CD4-positive, alpha-beta T cell treated with Interleukin-4 for 4 hours (primary cell): ENCODE measurements at regions not wholly inside any gene's neighbourhood (a gene's known extent, or its start where the extent isn't known, plus 50 kb on each side); places are given as distances from the start of the nearest gene placed in this dataset.

Source experiments
- DNase-seq: peaks from one replicate; pipeline ENCODE4 v3.0.0-alpha.2; 2020

DNA sequence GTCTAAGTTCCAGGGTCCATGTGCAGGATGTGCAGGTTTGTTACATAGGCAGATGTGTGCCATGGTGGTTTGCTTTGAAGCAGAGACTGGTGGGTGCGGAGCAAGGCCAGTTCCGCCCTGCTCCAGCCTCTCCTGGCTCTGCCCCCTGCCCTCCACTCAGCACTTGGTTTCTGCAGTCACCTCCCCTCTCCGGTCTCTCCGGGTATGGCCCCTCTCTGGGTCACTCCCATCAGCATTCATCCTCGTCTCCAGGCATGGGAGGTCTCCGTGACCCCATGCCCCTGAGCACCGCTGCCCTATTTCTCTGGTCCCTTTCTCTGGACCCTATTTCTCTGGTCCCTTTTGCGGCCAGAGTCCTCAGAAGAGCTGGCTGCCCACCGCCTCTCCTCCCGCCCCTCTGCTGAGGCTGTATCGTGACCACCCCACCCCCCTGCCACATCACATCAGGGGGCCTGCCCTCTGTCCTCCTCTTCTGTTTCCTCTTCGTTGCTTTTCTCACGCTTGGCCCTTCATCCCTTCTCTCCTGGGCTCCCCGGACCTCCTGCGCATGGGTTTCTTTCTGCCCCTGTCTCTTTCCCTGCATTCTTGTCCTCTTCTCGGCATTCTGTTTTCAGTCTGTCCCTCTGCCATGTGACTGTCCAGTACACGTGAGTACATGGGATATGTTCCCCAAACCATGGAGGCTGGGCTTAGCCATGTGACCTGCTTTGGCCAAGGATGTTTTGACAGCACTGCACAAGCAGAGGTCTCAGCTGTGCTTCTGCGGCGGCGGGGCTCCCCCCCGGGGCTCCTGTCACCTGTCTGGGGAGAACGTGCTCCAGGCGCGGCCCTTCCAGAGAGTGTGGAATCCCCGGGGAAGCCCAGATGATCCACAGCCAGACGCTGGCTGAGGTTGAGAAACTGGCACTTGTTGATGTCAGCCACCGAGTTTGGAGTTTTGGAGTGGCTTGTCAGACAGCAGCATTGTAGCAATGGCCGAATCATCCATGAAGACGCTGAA, 54.4 kb upstream of the C1orf174 start:
- DNase-seq, result no peak

GRCh38 chr1:3955196-3955772, 55.2 kb upstream of the C1orf174 start:
- no peak for DNase-seq

DNA sequence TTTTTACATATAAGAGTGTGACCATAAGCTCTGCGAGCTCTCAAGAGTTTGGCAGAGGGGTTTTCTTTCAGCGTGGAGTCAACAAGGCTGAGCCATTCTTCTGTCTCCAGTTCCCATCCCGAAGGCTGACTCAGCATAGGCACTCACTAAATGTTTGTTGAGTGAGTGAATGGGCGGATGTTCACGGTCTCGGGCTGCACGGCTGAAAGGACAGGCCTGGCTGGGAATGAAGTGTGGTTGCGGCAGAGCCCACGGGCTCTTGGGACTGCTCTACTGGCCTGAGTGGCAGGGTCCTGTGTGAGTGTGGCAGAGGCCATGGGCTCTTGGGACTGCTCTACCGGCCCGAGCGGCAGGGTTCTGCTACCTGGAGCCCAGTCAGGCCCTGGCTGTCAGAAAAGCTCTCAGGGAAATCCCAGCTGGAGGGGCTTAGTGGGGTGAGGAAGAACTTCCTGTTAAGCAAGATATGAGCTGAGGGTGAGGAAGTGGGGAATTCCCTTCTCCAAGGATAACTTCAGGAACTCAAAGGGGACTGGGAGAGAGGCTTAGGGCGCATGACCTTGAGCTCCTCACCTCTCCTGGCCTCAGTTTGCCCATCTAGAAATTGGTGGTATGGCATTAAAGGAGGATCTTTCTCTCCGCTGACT, 56.6 kb upstream of the C1orf174 start:
- no peak for DNase-seq

GRCh38 chr1:3959361-3959760, 59.3 kb upstream of the C1orf174 start:
- no peak for DNase-seq

GRCh38 chr1:3963554-3963953, 63.5 kb upstream of the C1orf174 start:
- no peak for DNase-seq

- no peak for DNase-seq
These were observed 65.6 kb upstream of the C1orf174 start for GRCh38 chr1:3965693-3966092.

- DNase-seq, result no peak
These were observed 68.8 kb upstream of the C1orf174 start for GRCh38 chr1:3968851-3969250.

DNA sequence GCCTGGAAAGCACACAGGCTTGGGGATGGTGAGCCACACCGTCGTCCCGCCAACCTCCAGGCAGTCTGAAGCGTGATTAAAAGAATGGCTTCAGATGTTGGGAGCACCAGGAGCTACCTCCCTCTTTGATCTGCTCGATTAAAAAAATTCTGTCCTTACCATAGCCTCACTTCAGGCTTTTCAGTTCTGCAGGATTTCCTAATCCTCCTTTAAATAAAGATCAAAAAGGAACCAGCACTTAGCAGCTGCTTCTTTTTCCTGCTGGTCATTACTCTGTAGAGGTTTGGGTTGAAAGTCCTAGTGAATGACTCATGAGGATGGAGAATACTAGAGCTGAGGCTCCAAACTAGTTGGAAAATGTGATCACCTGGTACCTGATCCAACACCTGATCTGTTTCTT, 71.9 kb upstream of the C1orf174 start:
- DNase-seq, result no peak

DNA sequence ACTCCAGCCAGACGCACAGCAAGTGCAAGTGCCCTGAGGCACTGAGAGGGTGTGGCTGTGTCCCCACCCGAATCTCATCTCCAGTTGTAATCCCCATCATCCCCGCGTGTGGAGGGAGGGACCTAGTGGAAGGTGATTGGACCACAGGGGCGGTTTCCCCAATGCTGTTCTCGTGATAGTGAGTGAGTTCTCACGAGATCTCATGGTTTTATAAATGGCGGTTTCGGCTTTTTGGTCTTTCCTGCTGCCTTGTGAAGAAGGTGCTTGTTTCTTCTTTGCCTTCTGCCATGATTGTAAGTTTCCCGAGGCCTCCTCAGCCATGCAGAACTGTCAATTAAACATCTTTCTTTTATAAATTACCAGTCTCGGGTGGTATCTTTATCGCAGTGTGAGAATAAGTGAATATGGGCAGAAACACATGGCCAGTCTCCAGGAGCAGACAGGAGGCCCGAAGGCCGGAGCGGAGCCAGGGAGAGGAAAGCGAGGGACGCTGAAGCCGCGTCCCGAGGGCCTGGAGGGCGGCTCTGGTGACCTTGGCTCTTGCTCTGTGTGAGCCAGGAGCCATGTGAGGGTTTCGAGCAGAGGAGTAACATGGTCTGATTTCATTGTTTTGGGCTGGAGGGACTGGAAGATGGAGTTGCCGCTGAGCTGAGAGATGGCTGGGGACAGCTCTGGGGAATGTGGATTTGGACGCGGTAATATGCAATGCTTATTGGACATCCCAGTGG, 76.0 kb upstream of the C1orf174 start:
- DNase-seq, result no peak

DNA sequence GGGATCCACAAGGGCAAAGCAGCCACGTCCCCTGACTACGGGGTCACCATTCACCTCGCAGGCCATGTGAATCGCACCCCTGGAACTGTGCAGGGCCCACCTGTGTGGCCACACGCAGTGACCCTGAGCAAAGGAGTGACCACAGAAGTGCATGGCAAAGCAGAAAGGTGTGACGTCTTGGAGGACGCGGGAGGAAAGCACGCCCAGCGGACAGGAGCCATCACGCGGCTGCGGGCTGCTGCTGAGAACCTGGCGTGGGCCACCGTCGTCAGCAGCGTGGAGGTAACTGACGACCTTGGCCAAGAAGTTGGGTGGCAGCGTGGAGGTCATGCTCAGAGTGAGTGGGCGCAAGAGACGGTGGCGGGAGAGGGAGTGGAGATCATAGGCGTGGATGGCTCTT, 76.7 kb upstream of the C1orf174 start:
- no peak for DNase-seq

- no peak for DNase-seq
These were observed 78.3 kb upstream of the C1orf174 start for GRCh38 chr1:3978196-3978989.

GRCh38 chr1:3978990-3979325, 78.9 kb upstream of the C1orf174 start:
- DNase-seq, result no peak

GRCh38 chr1:3981261-3981660, 81.2 kb upstream of the C1orf174 start:
- DNase-seq, result no peak

DNA sequence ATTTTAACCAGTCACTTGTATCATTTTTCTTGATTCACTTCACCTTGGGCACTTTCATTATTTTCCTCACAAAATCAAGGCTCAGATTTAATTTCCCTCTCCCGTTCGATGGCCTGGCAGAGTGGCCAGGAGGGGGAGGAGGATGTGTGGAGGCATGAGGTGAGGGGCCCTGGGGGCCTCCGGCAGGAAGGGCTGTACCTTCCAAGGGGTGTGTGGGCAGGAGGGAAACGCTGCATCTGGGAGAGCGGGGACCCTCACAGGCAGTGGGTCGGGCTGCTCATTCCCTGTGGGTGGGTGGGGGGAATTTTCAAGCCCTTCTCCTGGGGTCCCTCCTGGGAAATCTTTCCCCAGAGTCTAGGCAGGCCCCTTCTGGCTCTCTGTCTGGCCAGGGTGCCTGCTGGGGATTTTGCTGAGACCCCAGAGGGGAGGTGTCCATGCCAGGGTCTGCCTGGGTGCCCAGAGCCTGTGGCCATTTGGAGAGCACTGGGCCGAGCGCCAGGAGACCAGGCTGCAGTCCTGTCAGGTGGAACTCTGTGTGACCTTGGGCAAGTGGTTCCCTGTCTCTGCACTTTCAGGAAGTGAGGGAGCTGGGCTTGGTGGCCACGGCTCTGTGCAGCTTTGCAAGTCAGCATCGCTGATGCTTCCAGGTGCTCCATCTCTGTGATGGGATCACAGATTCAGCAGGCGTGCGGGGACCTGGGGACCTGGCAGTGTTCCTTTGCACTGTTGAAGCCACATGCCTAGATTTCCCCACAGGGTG, 81.9 kb upstream of the C1orf174 start:
- no peak for DNase-seq

DNA sequence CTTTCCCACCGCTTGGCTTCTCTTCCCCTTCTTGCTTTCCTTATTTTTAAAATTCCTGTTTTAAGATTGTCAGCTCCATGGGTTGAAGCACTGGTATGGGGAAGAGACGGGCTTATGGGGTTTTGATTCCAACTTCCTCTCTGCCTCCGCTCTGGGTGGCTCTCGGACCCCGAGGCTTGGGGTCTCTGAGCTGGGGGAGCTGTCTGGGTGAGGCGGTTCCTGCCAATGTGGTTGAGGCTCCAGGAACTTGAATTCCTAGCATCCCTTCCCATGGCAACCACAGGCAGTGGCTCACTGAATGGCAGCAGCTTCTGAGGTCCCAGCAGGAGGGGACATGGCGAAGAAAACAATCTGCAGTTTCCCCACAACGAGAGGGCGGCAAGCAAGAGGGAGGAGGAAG, 83.1 kb upstream of the C1orf174 start:
- DNase-seq, result no peak

GRCh38 chr1:3984586-3984985, 84.5 kb upstream of the C1orf174 start:
- no peak for DNase-seq

DNA sequence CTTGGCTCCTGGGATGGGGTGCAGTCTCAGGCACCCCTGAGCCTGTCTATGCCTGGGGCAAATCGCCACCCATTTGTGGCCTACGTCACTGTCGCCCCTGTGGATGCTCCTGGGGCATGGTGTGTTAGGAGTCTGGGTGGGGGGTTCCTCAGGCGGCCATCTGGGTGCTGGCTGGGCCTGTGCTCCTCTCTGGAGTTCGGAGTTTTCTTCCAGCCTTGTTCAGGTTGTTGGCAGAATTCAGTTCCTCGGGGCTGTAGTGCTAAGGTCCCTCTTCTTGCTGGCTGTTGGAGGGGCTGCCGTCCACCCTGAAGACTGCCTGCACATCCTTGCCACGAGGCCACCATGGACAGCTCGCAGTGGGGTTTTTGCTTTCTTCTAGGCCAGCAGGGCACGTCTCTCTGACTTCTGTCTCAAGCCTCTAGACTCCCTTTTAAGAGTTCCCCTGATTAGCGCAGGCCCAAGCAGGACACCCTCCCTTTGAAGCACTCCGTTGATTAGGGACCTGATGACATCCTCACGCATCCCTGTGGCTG, 86.7 kb upstream of the C1orf174 start:
- no peak for DNase-seq

GRCh38 chr1:3987669-3988235, 87.7 kb upstream of the C1orf174 start:
- DNase-seq, result no peak

DNA sequence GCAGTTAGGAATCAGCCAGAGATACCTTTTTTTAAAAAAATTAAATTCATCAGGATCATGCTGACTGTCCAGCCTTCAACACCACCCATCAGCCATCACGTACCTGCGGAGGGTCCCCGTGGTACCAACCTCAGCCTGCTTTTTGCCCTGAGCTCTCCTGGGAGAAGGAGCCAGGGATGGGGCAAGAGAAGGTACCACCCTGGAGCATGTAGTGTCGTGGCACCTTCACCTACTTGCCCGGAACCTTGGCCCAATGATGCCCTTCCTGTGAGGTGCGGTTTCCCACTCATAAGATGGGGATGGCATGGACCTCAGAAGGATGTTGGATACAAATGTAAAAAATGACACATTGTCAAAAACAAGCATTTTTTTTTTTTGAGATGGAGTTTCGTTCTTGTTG, 88.4 kb upstream of the C1orf174 start:
- DNase-seq, result no peak

GRCh38 chr1:3989465-3989864, 89.4 kb upstream of the C1orf174 start:
- DNase-seq, result no peak

DNA sequence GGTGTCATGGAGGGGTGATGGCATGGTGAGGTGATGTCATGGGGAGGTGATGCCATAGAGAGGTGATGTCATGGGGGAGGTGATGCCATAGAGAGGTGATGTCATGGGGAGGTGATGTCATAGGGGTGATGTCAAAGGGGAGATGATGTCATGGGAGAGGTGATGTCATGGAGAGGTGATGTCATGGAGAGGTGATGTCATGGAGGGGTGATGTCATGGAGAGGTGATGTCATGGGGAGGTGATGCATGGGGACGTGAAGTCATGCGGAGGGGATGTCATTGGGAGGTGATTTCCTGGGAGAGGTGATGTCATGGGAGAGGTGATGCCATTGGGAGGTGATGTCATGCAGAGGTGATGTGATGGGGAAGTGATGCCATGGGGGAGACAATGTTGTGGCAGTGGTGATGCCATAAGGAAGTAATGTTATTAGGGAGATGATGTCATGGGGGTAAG, 92.1 kb upstream of the C1orf174 start:
- DNase-seq, result no peak
